ENCODE measurements at regions not wholly inside any gene's neighbourhood (a gene's known extent, or its start where the extent isn't known, plus 50 kb on each side); places are given as distances from the start of the nearest gene placed in this dataset.

GRCh38 chr2:16411788-16412187 is 253.8 kb downstream of the CYRIA start:
- TF ChIP-seq POLR2A (IDR thresholded peaks at IDR 0.05) = no peak
- no peak for TF ChIP-seq CTCF (IDR thresholded peaks at IDR 0.05)
